ENCODE measurements at regions not wholly inside any gene's neighbourhood (a gene's known extent, or its start where the extent isn't known, plus 50 kb on each side); places are given as distances from the start of the nearest gene placed in this dataset.

GRCh38 chr7:46940178-46940577 lies 641.7 kb downstream of the TNS3 start:
- TF ChIP-seq CREM (CRISPR knock-in tag; IDR thresholded peaks at IDR 0.05) (no peak), USF1 (CRISPR knock-in tag; IDR thresholded peaks at IDR 0.05) (no peak), CTCF (IDR thresholded peaks at IDR 0.05) (no peak), MYBL2 (CRISPR knock-in tag; IDR thresholded peaks at IDR 0.05) (no peak), PREB (CRISPR knock-in tag; IDR thresholded peaks at IDR 0.05; ENCODE audit: borderline replicate concordance) (no peak), NFYB (CRISPR knock-in tag; conservative IDR thresholded peaks at IDR 0.05; ENCODE audit: low read depth) (no peak)
